GM12874 (cell line): ENCODE measurements at regions not wholly inside any gene's neighbourhood (a gene's known extent, or its start where the extent isn't known, plus 50 kb on each side); places are given as distances from the start of the nearest gene placed in this dataset.

Experiments
- CTCF ChIP-seq: IDR thresholded peaks from 2 replicates; pipeline ENCODE4 v1.5.1; 2011; ENCODE audit warnings: low read depth, mild to moderate bottlenecking, control low read depth, low read length, moderate library complexity; ENCODE audit not compliant: insufficient read depth

- peak; percentile 51; the same call in 1 of the 2 replicates for TF ChIP-seq CTCF
These were observed 67.2 kb downstream of the CDRT15L2 start for GRCh38 chr17:20646661-20647272.

- no peak for TF ChIP-seq CTCF
These were observed 123.2 kb downstream of the CDRT15L2 start for GRCh38 chr17:20702692-20703091.

GRCh38 chr17:20703781-20704180 is 124.3 kb downstream of the CDRT15L2 start:
- no peak for TF ChIP-seq CTCF

- TF ChIP-seq CTCF, result no peak
These were observed 127.3 kb downstream of the CDRT15L2 start for GRCh38 chr17:20706751-20707373.

- no peak for TF ChIP-seq CTCF
These were observed 141.6 kb downstream of the CDRT15L2 start for GRCh38 chr17:20721171-20721570.

- no peak for TF ChIP-seq CTCF
These were observed 148.7 kb downstream of the CDRT15L2 start for GRCh38 chr17:20728181-20728580.

GRCh38 chr17:20733923-20734322 is 154.4 kb downstream of the CDRT15L2 start:
- TF ChIP-seq CTCF, result no peak
